ENCODE measurements at regions not wholly inside any gene's neighbourhood (a gene's known extent, or its start where the extent isn't known, plus 50 kb on each side); places are given as distances from the start of the nearest gene placed in this dataset.
"Not testable (repeated sequence)": the region's sequence is repeated elsewhere in the genome, so short reads cannot be mapped to it uniquely, and the experiment has no call there.

DNA sequence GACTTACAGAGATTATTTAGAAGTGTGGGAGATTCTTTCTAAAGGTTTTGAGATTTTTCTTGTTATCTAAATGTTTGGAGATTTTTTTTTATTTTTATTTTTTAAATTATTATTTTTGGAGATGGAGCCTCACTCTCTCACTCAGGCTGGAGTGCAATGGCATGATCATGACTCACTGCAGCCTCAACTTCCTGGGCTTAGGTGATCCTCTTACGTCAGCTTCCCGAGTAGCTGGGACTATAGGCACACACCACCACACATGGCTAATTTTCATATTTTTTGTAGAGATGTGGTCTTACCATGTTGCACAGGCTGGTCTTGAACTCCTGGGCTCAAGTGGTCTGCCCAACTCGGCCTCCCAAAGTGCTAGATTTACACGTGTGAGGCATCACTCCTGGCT lies 694.5 kb downstream of the TLE1 start:
- POLR2A ChIA-PET: no interaction called here
- TF ChIP-seq CTBP1 (IDR thresholded peaks at IDR 0.05; ENCODE audit: borderline replicate concordance) (no peak), TCF7L2 (IDR thresholded peaks at IDR 0.05; ENCODE audit: low read depth, low read length) (no peak), MCM5 (IDR thresholded peaks at IDR 0.05; ENCODE audit: low read depth) (no peak), SMC3 (conservative IDR thresholded peaks at IDR 0.05; ENCODE audit: insufficient read depth, low read depth, low read length) (no peak), ZNF253 (CRISPR knock-in tag; conservative IDR thresholded peaks at IDR 0.05) (no peak), PCBP1 (IDR thresholded peaks at IDR 0.05; ENCODE audit: low read depth, low read length, poor library complexity, severe bottlenecking) (no peak), ZC3H11A (IDR thresholded peaks at IDR 0.05; ENCODE audit: low read depth, low read length) (no peak), ARHGAP35 (IDR thresholded peaks at IDR 0.05; ENCODE audit: partially characterized antibody) (no peak), ZNF134 (CRISPR knock-in tag; conservative IDR thresholded peaks at IDR 0.05) (no peak)
- Histone ChIP-seq H4K20me1 (replicated peaks; ENCODE audit: control insufficient read depth, insufficient read depth, low read length) (no peaks in the 10 kb centered on the region), H3K27me3 (ENCODE audit: control insufficient read depth in 2 of 2, insufficient read depth in 2 of 2, low read length in 2 of 2) (no peaks in the 10 kb centered on the region), H3K9me3 (replicated peaks; ENCODE audit: control insufficient read depth, insufficient read depth, low read depth, low read length) (no peaks in the 10 kb centered on the region), H3K9me1 (ENCODE audit: control insufficient read depth, insufficient read depth, low read length) (no peaks in the 10 kb centered on the region), H3K4me2 (ENCODE audit: insufficient read depth, low read length) (no peak overlapping the region), H3K9ac (ENCODE audit: insufficient read depth in 1 of 2, low read depth in 2 of 2, low read length in 2 of 2) (no peak overlapping the region), H3K4me1 (replicated peaks in 1 of 2; ENCODE audit: control insufficient read depth in 2 of 2, insufficient read depth in 2 of 2, low read length in 2 of 2) (no peaks in the 10 kb centered on the region), H3K4me3 (no peak overlapping the region), H3K79me2 (ENCODE audit: control insufficient read depth, insufficient read depth, low read length) (no peaks in the 10 kb centered on the region), H3K36me3 (ENCODE audit: control insufficient read depth, insufficient read depth, low read length) (no peaks in the 10 kb centered on the region), H3K27ac (ENCODE audit: extremely low read depth, low read depth, low read length) (no peak overlapping the region), H2AFZ (ENCODE audit: low read depth, low read length) (no peak overlapping the region)
- WGBS (ENCODE audit: insufficient coverage, low coverage, missing lambda C conversion rate): 0% methylated on average over 3 of the region's 4 CpGs
- ATAC-seq (no peak), FAIRE-seq (no peak), DNase-seq (ENCODE audit: extremely low read depth in 1 of 4, low spot score in 3 of 4) (no peak)
- in situ Hi-C loops (cut with MboI): no loop called here
- intact Hi-C loops (cut with micrococcal nuclease): no loop called here
- CTCF ChIA-PET (ENCODE audit: low intra/inter-chr PET ratio): no interaction called here
- no TSS peak for BruUV-seq (replicated peaks)

DNA sequence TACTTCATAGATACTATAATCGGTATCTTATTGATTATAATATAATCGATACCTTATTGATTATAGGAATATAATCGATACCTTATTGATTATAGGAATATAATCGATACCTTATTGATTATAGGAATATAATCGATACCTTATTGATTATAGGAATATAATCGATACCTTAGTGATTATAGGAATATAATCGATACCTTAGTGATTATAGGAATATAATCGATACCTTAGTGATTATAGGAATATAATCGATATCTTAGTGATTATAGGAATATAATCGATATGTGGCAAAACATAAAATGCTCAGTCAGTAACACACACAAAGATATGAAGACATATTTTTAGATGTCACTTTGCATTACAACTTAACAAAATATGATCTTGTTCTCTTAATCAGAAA lies 703.8 kb downstream of the TLE1 start:
- H3K9me1 ChIP-seq (ENCODE audit: control insufficient read depth, insufficient read depth, low read length); BruUV-seq (replicated peaks); H3K4me1 ChIP-seq (replicated peaks in 1 of 2; ENCODE audit: control insufficient read depth in 2 of 2, insufficient read depth in 2 of 2, low read length in 2 of 2); H3K9ac ChIP-seq (ENCODE audit: insufficient read depth in 1 of 2, low read depth in 2 of 2, low read length in 2 of 2); H2AFZ ChIP-seq (ENCODE audit: low read depth, low read length); FAIRE-seq; intact Hi-C loops (cut with micrococcal nuclease); ATAC-seq; CTCF ChIA-PET (ENCODE audit: low intra/inter-chr PET ratio); H3K36me3 ChIP-seq (ENCODE audit: control insufficient read depth, insufficient read depth, low read length); H3K4me3 ChIP-seq; DNase-seq (ENCODE audit: extremely low read depth in 1 of 4, low spot score in 3 of 4); in situ Hi-C loops (cut with MboI); H3K79me2 ChIP-seq (ENCODE audit: control insufficient read depth, insufficient read depth, low read length); H3K4me2 ChIP-seq (ENCODE audit: insufficient read depth, low read length); H3K9me3 ChIP-seq (replicated peaks; ENCODE audit: control insufficient read depth, insufficient read depth, low read depth, low read length); H3K27ac ChIP-seq (ENCODE audit: extremely low read depth, low read depth, low read length); H4K20me1 ChIP-seq (replicated peaks; ENCODE audit: control insufficient read depth, insufficient read depth, low read length); H3K27me3 ChIP-seq (ENCODE audit: control insufficient read depth in 2 of 2, insufficient read depth in 2 of 2, low read length in 2 of 2); POLR2A ChIA-PET: not testable (repeated sequence)
- WGBS (ENCODE audit: insufficient coverage, low coverage, missing lambda C conversion rate): 1% methylated on average over 6 of the region's 10 CpGs
- TF ChIP-seq, protein P1, sequence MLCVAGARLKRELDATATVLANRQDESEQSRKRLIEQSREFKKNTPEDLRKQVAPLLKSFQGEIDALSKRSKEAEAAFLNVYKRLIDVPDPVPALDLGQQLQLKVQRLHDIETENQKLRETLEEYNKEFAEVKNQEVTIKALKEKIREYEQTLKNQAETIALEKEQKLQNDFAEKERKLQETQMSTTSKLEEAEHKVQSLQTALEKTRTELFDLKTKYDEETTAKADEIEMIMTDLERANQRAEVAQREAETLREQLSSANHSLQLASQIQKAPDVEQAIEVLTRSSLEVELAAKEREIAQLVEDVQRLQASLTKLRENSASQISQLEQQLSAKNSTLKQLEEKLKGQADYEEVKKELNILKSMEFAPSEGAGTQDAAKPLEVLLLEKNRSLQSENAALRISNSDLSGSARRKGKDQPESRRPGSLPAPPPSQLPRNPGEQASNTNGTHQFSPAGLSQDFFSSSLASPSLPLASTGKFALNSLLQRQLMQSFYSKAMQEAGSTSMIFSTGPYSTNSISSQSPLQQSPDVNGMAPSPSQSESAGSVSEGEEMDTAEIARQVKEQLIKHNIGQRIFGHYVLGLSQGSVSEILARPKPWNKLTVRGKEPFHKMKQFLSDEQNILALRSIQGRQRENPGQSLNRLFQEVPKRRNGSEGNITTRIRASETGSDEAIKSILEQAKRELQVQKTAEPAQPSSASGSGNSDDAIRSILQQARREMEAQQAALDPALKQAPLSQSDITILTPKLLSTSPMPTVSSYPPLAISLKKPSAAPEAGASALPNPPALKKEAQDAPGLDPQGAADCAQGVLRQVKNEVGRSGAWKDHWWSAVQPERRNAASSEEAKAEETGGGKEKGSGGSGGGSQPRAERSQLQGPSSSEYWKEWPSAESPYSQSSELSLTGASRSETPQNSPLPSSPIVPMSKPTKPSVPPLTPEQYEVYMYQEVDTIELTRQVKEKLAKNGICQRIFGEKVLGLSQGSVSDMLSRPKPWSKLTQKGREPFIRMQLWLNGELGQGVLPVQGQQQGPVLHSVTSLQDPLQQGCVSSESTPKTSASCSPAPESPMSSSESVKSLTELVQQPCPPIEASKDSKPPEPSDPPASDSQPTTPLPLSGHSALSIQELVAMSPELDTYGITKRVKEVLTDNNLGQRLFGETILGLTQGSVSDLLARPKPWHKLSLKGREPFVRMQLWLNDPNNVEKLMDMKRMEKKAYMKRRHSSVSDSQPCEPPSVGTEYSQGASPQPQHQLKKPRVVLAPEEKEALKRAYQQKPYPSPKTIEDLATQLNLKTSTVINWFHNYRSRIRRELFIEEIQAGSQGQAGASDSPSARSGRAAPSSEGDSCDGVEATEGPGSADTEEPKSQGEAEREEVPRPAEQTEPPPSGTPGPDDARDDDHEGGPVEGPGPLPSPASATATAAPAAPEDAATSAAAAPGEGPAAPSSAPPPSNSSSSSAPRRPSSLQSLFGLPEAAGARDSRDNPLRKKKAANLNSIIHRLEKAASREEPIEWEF (CRISPR knock-in tag; IDR thresholded peaks at IDR 0.05): peak; percentile 100
